ENCODE measurements at regions not wholly inside any gene's neighbourhood (a gene's known extent, or its start where the extent isn't known, plus 50 kb on each side); places are given as distances from the start of the nearest gene placed in this dataset.

- TF ChIP-seq, protein P1, sequence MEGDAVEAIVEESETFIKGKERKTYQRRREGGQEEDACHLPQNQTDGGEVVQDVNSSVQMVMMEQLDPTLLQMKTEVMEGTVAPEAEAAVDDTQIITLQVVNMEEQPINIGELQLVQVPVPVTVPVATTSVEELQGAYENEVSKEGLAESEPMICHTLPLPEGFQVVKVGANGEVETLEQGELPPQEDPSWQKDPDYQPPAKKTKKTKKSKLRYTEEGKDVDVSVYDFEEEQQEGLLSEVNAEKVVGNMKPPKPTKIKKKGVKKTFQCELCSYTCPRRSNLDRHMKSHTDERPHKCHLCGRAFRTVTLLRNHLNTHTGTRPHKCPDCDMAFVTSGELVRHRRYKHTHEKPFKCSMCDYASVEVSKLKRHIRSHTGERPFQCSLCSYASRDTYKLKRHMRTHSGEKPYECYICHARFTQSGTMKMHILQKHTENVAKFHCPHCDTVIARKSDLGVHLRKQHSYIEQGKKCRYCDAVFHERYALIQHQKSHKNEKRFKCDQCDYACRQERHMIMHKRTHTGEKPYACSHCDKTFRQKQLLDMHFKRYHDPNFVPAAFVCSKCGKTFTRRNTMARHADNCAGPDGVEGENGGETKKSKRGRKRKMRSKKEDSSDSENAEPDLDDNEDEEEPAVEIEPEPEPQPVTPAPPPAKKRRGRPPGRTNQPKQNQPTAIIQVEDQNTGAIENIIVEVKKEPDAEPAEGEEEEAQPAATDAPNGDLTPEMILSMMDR (IDR thresholded peaks at IDR 0.05; ENCODE audit: insufficient read depth, low read length), result no peak
- TF ChIP-seq REST (IDR thresholded peaks at IDR 0.05; ENCODE audit: insufficient replicate concordance, low read depth), result no peak
- no peak for TF ChIP-seq GABPA (IDR thresholded peaks at IDR 0.05; ENCODE audit: low read depth)
These were observed 628.4 kb downstream of the BRD1 start for GRCh38 chr22:49199224-49199623.

Measured in HL-60 (cell line).